ENCODE measurements at regions not wholly inside any gene's neighbourhood (a gene's known extent, or its start where the extent isn't known, plus 50 kb on each side); places are given as distances from the start of the nearest gene placed in this dataset.

DNA sequence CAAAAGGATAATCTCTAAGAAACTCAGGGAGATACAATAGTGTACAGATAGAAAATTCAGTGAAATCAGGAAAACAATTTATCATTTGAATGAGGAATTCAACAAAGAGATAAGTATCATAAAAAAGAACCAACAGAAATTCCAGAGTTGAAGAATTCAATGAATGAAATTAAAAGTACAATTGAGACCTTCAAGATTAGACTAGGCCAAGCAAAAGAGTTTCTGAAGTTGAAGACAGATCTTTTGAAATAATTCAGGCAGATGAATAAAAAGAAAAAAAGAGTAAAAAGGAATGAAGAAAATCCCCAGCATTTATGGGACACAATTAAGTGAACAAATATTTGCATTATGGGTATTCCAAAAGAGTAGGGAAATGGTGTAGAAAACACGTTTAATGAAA lies 412.6 kb downstream of the TMEM121 start:
- 47% methylated on average over 1 of the region's 1 CpG for WGBS
- Histone ChIP-seq H3K27me3 (ENCODE audit: control insufficient read depth in 4 of 4, insufficient read depth in 4 of 4, low read length in 3 of 4) (no peaks in the 10 kb centered on the region), H3K36me3 (ENCODE audit: control insufficient read depth in 4 of 4, insufficient read depth in 3 of 4, low read depth in 1 of 4, low read length in 3 of 4) (no peaks in the 10 kb centered on the region), H3K4me1 (ENCODE audit: control insufficient read depth in 4 of 4, insufficient read depth in 4 of 4, low read length in 3 of 4) (peaks cover 0 to 6% (median 1%) of the 10 kb centered on the region in 4 donors), H3K4me3 (ENCODE audit: low read depth in 1 of 3, low read length in 3 of 3) (no peak overlapping the region), H3K9me3 (ENCODE audit: control insufficient read depth in 4 of 4, low read length in 3 of 4) (peaks cover 0 to 3% (median 1%) of the 10 kb centered on the region in 4 donors), H3K9ac (ENCODE audit: low read depth in 1 of 2, low read length in 2 of 2) (no peak overlapping the region), H3K27ac (ENCODE audit: low read depth in 1 of 2, low read length in 2 of 2) (no peak overlapping the region)
- TF ChIP-seq RXRA (IDR thresholded peaks at IDR 0.05), result no peak
- TF ChIP-seq, protein P1, sequence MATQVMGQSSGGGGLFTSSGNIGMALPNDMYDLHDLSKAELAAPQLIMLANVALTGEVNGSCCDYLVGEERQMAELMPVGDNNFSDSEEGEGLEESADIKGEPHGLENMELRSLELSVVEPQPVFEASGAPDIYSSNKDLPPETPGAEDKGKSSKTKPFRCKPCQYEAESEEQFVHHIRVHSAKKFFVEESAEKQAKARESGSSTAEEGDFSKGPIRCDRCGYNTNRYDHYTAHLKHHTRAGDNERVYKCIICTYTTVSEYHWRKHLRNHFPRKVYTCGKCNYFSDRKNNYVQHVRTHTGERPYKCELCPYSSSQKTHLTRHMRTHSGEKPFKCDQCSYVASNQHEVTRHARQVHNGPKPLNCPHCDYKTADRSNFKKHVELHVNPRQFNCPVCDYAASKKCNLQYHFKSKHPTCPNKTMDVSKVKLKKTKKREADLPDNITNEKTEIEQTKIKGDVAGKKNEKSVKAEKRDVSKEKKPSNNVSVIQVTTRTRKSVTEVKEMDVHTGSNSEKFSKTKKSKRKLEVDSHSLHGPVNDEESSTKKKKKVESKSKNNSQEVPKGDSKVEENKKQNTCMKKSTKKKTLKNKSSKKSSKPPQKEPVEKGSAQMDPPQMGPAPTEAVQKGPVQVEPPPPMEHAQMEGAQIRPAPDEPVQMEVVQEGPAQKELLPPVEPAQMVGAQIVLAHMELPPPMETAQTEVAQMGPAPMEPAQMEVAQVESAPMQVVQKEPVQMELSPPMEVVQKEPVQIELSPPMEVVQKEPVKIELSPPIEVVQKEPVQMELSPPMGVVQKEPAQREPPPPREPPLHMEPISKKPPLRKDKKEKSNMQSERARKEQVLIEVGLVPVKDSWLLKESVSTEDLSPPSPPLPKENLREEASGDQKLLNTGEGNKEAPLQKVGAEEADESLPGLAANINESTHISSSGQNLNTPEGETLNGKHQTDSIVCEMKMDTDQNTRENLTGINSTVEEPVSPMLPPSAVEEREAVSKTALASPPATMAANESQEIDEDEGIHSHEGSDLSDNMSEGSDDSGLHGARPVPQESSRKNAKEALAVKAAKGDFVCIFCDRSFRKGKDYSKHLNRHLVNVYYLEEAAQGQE (IDR thresholded peaks at IDR 0.05), result no peak
- no peak for DNase-seq (ENCODE audit: low spot score)

DNA sequence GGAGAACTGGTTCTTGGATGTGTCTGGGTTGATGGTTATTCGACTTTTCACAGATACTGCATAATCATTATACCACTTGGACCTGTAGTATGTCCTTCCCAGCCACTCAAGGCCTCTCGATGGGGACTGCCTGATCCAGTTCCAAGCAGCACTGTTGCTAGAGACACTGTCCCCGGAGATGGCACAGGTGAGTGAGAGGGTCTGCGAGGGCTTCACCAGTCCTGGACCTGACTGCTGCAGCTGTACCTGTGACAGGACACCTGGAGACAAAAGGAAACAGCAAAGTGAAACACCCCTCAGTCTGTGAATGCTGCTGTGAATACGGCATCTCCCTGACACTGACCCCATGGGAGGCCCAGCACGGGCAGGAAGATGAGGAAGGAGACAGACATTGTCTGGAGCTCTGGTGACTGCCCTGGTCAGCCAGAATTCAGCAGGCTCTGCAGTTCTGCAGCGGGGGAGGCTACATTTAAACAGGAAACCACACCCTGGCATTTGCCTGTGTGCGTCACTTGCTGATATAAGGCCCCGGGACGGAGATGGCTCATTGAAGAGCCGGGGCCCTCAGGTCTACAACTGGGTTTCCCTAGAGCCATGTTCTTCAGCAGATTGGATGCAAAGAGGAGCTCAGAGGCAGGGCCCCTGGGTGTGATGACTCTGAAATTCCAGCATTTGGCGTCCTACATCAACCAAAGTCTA lies 413.6 kb downstream of the TMEM121 start:
- 79% methylated on average over 12 of the region's 12 CpGs for WGBS
- Histone ChIP-seq H3K4me3 (ENCODE audit: low read depth in 1 of 3, low read length in 3 of 3) (no peak overlapping the region), H3K9ac (ENCODE audit: low read depth in 1 of 2, low read length in 2 of 2) (no peak overlapping the region), H3K27ac (ENCODE audit: low read depth in 1 of 2, low read length in 2 of 2) (no peak overlapping the region), H3K4me1 (ENCODE audit: control insufficient read depth in 4 of 4, insufficient read depth in 4 of 4, low read length in 3 of 4) (peaks cover 0 to 13% (median 10%) of the 10 kb centered on the region in 4 donors), H3K27me3 (ENCODE audit: control insufficient read depth in 4 of 4, insufficient read depth in 4 of 4, low read length in 3 of 4) (no peaks in the 10 kb centered on the region), H3K9me3 (ENCODE audit: control insufficient read depth in 4 of 4, low read length in 3 of 4) (peaks cover 0 to 3% (median 1%) of the 10 kb centered on the region in 4 donors), H3K36me3 (ENCODE audit: control insufficient read depth in 4 of 4, insufficient read depth in 3 of 4, low read depth in 1 of 4, low read length in 3 of 4) (no peaks in the 10 kb centered on the region)
- no peak for DNase-seq (ENCODE audit: low spot score)
- TF ChIP-seq RAD21 (IDR thresholded peaks at IDR 0.05) (no peak), YY1 (IDR thresholded peaks at IDR 0.05) (no peak), FOXA2 (IDR thresholded peaks at IDR 0.05) (no peak), RXRA (IDR thresholded peaks at IDR 0.05) (no peak), HNF4A (conservative IDR thresholded peaks at IDR 0.05) (no peak)
- TF ChIP-seq, protein P1 (IDR thresholded peaks at IDR 0.05), result no peak

DNA sequence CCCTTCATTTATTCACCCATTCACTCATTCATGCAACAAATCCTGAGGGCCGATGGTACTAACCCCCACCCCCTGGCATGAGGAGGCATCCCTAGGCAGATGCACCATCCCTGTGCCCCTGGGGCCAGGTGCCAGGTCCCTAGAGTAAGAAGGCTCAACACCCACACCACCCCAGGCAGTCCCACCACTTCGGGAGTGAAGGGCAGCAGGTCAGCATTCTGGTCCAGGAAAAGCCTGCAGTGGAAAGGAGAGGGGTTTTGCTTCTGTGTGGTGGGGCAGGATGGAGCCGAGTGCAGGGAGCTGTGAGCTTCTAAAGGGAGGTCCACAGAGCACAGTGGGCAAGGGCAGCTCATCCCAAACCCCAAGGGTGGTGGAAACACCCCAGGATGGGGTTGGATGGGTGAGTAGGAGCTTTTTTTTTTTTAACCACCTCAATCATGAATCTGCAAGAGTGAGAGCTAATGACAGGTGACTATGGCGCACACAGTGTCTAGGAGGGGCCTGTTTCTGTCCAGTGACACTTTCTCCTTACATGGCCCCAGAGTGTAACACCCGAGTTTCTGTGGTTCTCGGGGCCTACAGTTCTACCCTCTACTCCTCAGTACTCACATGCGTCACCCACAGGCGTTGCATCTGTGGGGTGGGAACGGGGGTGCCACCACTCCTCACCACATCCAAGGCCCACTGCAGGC lies 414.3 kb downstream of the TMEM121 start:
- no peaks in the 10 kb centered on the region for H3K27me3 ChIP-seq (ENCODE audit: control insufficient read depth in 4 of 4, insufficient read depth in 4 of 4, low read length in 3 of 4)
- 77% methylated on average over 9 of the region's 9 CpGs for WGBS
- DNase-seq (ENCODE audit: low spot score), result no peak
- no peak overlapping the region for H3K4me3 ChIP-seq (ENCODE audit: low read depth in 1 of 3, low read length in 3 of 3)
- H3K27ac ChIP-seq (ENCODE audit: low read depth in 1 of 2, low read length in 2 of 2), result no peak overlapping the region
- H3K4me1 ChIP-seq (ENCODE audit: control insufficient read depth in 4 of 4, insufficient read depth in 4 of 4, low read length in 3 of 4), result peaks cover 0 to 14% (median 10%) of the 10 kb centered on the region in 4 donors
- no peaks in the 10 kb centered on the region for H3K36me3 ChIP-seq (ENCODE audit: control insufficient read depth in 4 of 4, insufficient read depth in 3 of 4, low read depth in 1 of 4, low read length in 3 of 4)
- H3K9ac ChIP-seq (ENCODE audit: low read depth in 1 of 2, low read length in 2 of 2), result no peak overlapping the region
- H3K9me3 ChIP-seq (ENCODE audit: control insufficient read depth in 4 of 4, low read length in 3 of 4), result no peaks in the 10 kb centered on the region
- TF ChIP-seq, protein P2, sequence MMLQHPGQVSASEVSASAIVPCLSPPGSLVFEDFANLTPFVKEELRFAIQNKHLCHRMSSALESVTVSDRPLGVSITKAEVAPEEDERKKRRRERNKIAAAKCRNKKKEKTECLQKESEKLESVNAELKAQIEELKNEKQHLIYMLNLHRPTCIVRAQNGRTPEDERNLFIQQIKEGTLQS (IDR thresholded peaks at IDR 0.05), result no peak
- no peak for TF ChIP-seq SP1 (IDR thresholded peaks at IDR 0.05)
- TF ChIP-seq JUND (IDR thresholded peaks at IDR 0.05), result no peak
- TF ChIP-seq YY1 (IDR thresholded peaks at IDR 0.05), result no peak
- TF ChIP-seq FOXA2 (IDR thresholded peaks at IDR 0.05), result no peak
- TF ChIP-seq, protein P1 (IDR thresholded peaks at IDR 0.05), result no peak
- TF ChIP-seq, protein P3, sequence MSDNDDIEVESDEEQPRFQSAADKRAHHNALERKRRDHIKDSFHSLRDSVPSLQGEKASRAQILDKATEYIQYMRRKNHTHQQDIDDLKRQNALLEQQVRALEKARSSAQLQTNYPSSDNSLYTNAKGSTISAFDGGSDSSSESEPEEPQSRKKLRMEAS (IDR thresholded peaks at IDR 0.05), result no peak
- no peak for TF ChIP-seq FOXA1 (IDR thresholded peaks at IDR 0.05)
